Testis (tissue), 2 donors: ENCODE measurements at regions not wholly inside any gene's neighbourhood (a gene's known extent, or its start where the extent isn't known, plus 50 kb on each side); places are given as distances from the start of the nearest gene placed in this dataset.
"Not testable (repeated sequence)": the region's sequence is repeated elsewhere in the genome, so short reads cannot be mapped to it uniquely, and the experiment has no call there.

Experiments used
- POLR2A ChIP-seq: fragments of 450-650 bp; IDR thresholded peaks from one replicate; pipeline ENCODE4 v1.6.1; 2017; ENCODE audit warnings: antibody characterized with exemption, mild to moderate bottlenecking, moderate library complexity
- TF ChIP-seq, protein P1 (sequence below), 3 experiments: fragments of 450-650 bp in 2 of 3; fragments of 200-600 bp in 1 of 3; sonication (generic) in 1 of 3; IDR thresholded peaks; one replicate each; pipeline ENCODE4 v1.5.1; 2016 to 2019; ENCODE audit warnings: antibody characterized with exemption in 3 of 3, mild to moderate bottlenecking in 2 of 3, moderate library complexity in 1 of 3

- not testable (repeated sequence) for TF ChIP-seq POLR2A
- TF ChIP-seq, protein P1, sequence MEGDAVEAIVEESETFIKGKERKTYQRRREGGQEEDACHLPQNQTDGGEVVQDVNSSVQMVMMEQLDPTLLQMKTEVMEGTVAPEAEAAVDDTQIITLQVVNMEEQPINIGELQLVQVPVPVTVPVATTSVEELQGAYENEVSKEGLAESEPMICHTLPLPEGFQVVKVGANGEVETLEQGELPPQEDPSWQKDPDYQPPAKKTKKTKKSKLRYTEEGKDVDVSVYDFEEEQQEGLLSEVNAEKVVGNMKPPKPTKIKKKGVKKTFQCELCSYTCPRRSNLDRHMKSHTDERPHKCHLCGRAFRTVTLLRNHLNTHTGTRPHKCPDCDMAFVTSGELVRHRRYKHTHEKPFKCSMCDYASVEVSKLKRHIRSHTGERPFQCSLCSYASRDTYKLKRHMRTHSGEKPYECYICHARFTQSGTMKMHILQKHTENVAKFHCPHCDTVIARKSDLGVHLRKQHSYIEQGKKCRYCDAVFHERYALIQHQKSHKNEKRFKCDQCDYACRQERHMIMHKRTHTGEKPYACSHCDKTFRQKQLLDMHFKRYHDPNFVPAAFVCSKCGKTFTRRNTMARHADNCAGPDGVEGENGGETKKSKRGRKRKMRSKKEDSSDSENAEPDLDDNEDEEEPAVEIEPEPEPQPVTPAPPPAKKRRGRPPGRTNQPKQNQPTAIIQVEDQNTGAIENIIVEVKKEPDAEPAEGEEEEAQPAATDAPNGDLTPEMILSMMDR (IDR thresholded peaks at IDR 0.05): not testable (repeated sequence)
Observed at GRCh38 chr10:38402442-38403346, 308.6 kb downstream of the ZNF37A start.
